ENCODE measurements at regions not wholly inside any gene's neighbourhood (a gene's known extent, or its start where the extent isn't known, plus 50 kb on each side); places are given as distances from the start of the nearest gene placed in this dataset.

- Histone ChIP-seq H3K9me3 (ENCODE audit: control insufficient read depth in 1 of 2, insufficient read depth in 1 of 2, low read depth in 1 of 2, low read length in 2 of 2) (no peaks in the 10 kb centered on the region), H3K27ac (ENCODE audit: low read depth, low read length) (no peak overlapping the region), H3K36me3 (ENCODE audit: control insufficient read depth in 1 of 2, insufficient read depth in 2 of 2, low read length in 2 of 2) (no peaks in the 10 kb centered on the region), H3K4me1 (ENCODE audit: control insufficient read depth in 1 of 2, insufficient read depth in 2 of 2, low read length in 2 of 2) (peaks cover 0 to 10% of the 10 kb centered on the region in 2 experiments; a peak in 2 of 4 replicates), H2AFZ (ENCODE audit: low read depth, low read length, poor library complexity, severe bottlenecking) (no peak overlapping the region), H3K9me2 (ENCODE audit: insufficient read depth) (0 out of 2 replicates have a peak, but pooled peaks cover 4% of the 10 kb centered on the region), H3K27me3 (ENCODE audit: insufficient read depth, low read length) (no peaks in the 10 kb centered on the region), H3K79me2 (ENCODE audit: insufficient read depth, low read length) (no peaks in the 10 kb centered on the region), H3K9ac (ENCODE audit: low read length) (no peak overlapping the region), H3K4me2 (ENCODE audit: low read length) (no peak overlapping the region), H3K4me3 (replicated peaks in 1 of 2; ENCODE audit: low read depth in 1 of 2, low read length in 2 of 2) (no peak overlapping the region), H4K20me1 (ENCODE audit: insufficient read depth) (no peaks in the 10 kb centered on the region)
- DNase-seq (ENCODE audit: low read depth, low spot score) (no peak), ATAC-seq (no peak)
- no peak for TF ChIP-seq JUND (IDR thresholded peaks at IDR 0.05)
- TF ChIP-seq YY1 (IDR thresholded peaks at IDR 0.05; ENCODE audit: extremely low read depth, insufficient replicate concordance, low read depth, low read length), result no peak
- no peak for TF ChIP-seq FOSL1 (IDR thresholded peaks at IDR 0.05; ENCODE audit: low read depth)
- TF ChIP-seq REST (IDR thresholded peaks at IDR 0.05; ENCODE audit: low read depth), result no peak
- no peak for TF ChIP-seq MAX (IDR thresholded peaks at IDR 0.05)
- TF ChIP-seq CBX3 (IDR thresholded peaks at IDR 0.05; ENCODE audit: low read depth), result no peak
- no peak for TF ChIP-seq EZH2 (IDR thresholded peaks at IDR 0.05)
- TF ChIP-seq TCF7L2 (IDR thresholded peaks at IDR 0.05; ENCODE audit: borderline replicate concordance, extremely low read depth, insufficient read depth, insufficient read length), result no peak
- TF ChIP-seq CEBPB (IDR thresholded peaks at IDR 0.05; ENCODE audit: low read depth), result no peak
- TF ChIP-seq ELF1 (IDR thresholded peaks at IDR 0.05; ENCODE audit: borderline replicate concordance, low read depth), result no peak
- TF ChIP-seq RAD21 (IDR thresholded peaks at IDR 0.05; ENCODE audit: low read depth), result no peak
- no peak for TF ChIP-seq POLR2A (IDR thresholded peaks at IDR 0.05; ENCODE audit: borderline replicate concordance, extremely low read depth, insufficient read depth, insufficient read length)
- TF ChIP-seq ZFX (IDR thresholded peaks at IDR 0.05), result no peak
- TF ChIP-seq EGR1 (IDR thresholded peaks at IDR 0.05; ENCODE audit: low read depth), result no peak
- TF ChIP-seq SIN3A (IDR thresholded peaks at IDR 0.05; ENCODE audit: low read depth), result no peak
- no peak for TF ChIP-seq POLR2AphosphoS5 (IDR thresholded peaks at IDR 0.05; ENCODE audit: low read depth, low read length)
- ChIA-PET CTCF (no interaction called here), RAD21 (ENCODE audit: low non-redundant PET in 1 of 2, low total read pairs in 2 of 2, uncharacterized antibody in 2 of 2, unreplicated experiment in 2 of 2) (no interaction called here), POLR2A (no interaction called here)
- BruUV-seq (replicated peaks), result no TSS peak
- intact Hi-C loops (cut with micrococcal nuclease), result no loop called here
Measured at GRCh38 chr4:35534962-35535361, 709.4 kb downstream of the ARAP2 start.

Data from HCT116 (cell line).